ENCODE measurements at regions not wholly inside any gene's neighbourhood (a gene's known extent, or its start where the extent isn't known, plus 50 kb on each side); places are given as distances from the start of the nearest gene placed in this dataset.
"Not testable (repeated sequence)": the region's sequence is repeated elsewhere in the genome, so short reads cannot be mapped to it uniquely, and the experiment has no call there.

DNA sequence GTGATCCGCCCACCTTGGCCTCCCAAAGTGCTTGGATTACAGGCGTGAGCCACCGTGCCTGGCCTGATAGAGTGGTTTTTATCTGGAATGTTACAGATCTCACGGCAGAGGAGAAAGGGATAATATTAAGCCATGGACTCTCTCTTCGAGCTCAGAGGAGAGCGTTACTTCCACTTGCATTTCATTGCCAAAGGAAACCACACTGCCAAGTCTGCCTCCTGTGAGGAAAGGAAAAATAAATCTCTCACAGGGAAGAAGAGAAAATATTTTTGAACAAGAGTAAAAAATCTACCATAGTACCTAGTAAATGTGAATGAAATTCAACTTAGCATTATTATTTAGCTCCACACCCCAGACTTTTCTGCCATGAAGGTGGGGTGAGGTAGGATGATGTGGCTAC, 319.2 kb upstream of the PRICKLE1 start:
- no peak for DNase-seq

GRCh38 chr12:42906801-42907200, 317.3 kb upstream of the PRICKLE1 start:
- not testable (repeated sequence) for DNase-seq

DNA sequence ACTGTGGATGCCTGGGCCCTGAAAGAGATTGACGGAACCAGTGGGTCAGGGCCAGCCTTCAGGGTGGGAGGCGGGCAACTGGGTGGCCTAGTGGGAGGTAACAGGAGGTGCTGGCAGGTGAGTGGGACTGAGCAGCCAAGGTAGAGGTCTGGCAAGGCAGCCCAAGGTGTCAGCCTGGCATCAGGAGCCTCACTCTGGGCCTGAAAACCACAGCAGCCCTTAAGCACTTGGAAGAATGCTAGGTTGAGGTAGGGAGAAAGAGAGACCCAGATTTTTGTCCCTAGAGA, 315.8 kb upstream of the PRICKLE1 start:
- DNase-seq: no peak

DNA sequence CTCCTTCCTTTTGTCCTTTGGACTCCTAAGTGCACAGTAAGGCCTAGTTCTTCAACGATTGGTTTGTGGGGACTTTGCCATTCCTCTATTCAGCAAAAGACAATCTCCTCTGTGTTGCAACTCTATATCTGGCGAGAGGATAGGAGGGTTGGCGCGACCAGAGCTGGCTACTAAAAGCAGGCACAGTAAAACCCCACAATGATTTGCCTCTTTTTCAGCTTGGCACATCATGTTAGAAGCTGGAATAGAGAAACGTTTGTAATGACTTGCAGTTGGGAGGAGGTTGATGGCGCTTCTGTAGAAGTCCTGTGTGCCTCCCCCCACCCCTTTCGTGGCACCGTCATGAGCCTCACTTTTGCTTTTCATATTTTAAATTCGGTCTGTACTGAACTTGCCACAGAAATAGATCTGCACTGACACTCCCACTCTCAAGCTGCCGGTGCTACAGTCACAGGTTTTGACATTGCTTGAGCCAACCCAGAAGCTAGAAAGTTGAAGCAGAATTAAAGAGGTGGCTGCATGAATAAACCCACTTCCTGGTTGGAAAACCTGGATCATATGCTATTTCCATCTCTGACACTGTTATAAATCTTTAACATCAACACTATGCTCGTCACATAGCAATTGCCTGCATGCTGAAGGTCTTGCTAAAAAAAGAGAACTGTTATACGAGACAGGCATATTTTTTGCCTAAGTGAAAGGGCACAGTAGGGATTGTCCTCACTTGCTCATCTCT, 315.3 kb upstream of the PRICKLE1 start:
- no peak for DNase-seq

- no peak for DNase-seq
Measured at GRCh38 chr12:42903736-42904135, 314.2 kb upstream of the PRICKLE1 start.

DNA sequence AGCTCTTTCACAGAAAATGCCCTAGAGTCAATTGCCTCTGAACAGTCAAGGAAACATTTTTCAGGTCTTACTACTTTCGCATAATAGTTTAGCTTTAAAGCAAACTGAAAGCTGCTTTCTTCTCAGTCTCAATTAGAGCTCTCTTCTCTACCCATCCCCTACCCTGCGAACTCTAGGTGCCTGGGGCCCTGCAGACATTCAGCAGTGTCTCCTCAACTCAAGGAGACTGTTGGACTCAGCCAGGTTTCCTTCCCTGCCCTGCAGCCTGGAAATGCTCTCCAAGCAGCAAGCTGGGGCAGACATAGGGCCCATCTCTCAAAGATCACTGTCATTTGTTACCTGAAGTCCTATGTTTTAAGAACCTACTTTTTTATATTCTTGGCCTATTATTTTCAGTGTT, 312.5 kb upstream of the PRICKLE1 start:
- no peak for DNase-seq

DNA sequence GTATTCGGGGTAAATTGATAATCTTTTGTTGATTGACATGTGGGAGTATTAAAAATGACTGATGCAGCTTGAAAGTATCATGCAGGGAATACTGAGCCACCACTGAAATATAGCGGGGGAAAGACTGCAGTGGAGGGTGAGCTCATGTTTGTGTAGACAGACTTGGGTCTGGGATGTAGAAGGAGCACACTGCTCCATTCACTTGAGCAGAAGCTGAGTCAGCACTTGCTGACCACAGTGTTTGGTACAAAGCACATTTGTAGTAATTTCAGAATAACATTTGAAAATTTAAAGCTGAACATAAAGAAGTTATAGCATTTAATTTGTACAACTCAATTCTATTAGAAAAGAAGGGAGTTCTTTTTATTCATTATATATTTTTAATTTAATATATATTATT, 304.3 kb upstream of the PRICKLE1 start:
- DNase-seq: no peak

DNA sequence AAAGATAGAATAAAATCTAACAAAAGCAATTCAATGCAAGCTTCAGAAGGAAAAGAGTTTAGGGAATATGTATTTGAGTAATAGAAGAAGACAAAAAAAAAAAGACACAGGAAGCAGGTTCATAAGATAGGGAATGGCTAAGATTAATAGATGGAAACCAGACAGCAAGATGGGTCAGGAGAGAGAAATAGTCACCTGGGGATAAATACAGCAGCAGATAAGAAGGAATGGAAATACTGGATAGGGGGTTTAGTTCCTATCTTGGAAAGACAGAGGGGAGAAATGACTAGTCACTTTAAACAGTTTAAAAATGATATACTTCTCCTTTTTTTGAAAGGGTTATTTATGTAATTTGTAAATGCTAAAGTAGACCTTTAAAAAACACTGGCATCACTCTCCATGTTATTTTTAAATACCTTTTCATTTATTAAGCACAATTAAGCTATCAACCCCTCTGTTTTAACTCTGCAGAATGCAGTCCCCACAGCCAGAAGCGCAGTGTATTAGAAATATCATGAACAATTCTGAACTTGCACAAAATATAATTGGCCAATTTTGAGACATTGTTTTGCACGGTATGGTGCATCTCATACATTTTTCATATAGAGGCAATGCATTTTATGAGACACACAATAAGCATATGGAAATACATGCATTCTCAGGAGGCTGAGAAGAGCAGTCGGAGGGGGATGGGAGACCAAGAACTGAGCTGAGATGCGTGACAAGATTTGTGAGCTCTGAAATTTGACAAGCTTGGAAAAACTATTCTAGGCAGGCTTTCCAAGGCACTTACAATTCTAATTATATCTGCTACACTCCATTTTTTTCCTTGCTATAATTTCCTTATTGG, 303.4 kb upstream of the PRICKLE1 start:
- no peak for DNase-seq

DNA sequence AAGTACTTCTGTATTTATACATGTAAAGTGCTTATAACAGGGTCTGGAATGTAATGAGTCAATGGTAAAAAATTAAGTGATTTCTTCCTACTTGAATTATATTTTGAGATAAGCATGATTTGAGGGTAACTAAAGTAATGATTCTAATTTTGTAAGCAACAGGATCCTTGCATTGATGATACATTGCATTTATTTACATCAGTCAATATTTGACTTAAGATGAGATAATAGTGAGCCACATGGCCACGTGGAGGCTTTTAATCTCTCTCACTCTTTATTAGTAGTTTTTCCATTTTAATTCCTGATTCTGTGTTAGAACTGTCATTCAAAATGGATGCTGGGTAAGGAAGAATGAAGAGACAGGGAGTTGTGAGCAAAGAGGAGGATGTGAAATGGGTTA, 298.1 kb upstream of the PRICKLE1 start:
- no peak for DNase-seq

DNA sequence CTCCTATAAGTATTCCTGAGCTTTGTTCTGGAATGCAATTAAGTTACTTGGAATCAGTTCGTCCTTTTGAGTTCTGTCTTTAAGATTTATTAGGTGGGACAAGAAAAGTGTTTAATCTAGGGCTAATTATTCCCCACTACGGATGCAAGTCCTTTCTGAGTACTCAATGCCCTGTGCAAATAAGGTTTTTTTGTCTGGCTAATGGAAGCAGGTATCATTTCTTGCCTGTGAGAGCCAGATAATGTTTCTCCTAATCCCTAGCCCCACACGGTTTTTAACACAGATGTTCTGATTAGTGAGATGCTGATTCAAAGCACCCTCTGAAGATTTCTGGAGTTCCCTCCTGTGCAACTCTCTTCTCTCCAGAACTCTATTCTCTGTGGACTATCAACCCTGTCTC, 296.6 kb upstream of the PRICKLE1 start:
- no peak for DNase-seq

- no peak for DNase-seq
Measured at GRCh38 chr12:42885677-42886076, 296.1 kb upstream of the PRICKLE1 start.

GRCh38 chr12:42884116-42884515, 294.6 kb upstream of the PRICKLE1 start:
- no peak for DNase-seq

- DNase-seq: no peak
Measured at GRCh38 chr12:42873401-42873800, 283.9 kb upstream of the PRICKLE1 start.

- no peak for DNase-seq
Measured at GRCh38 chr12:42871816-42872215, 282.3 kb upstream of the PRICKLE1 start.

GRCh38 chr12:42868291-42868690, 278.7 kb upstream of the PRICKLE1 start:
- no peak for DNase-seq

GRCh38 chr12:42865282-42865681, 275.7 kb upstream of the PRICKLE1 start:
- DNase-seq: no peak

DNA sequence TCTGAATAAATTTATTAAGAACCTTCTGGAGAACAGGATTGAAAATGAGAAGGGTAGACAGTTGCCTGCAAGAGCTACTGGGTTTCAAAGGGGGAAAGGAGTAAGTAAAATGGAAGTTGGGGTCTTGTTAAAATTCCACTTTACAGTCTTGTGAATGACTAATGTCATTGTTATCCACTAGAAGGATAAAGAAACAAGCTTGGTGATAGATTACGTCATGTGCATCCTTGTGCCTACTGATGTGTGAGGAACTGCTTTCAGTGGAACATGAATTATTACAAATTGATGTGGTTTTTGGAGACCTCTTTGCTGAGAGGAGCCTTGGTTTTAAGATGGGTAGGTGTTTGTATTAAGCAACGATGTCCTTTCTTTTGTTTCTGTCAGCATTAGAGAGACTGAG, 272.5 kb upstream of the PRICKLE1 start:
- DNase-seq: no peak

GRCh38 chr12:42860331-42860730, 270.8 kb upstream of the PRICKLE1 start:
- DNase-seq: not testable (repeated sequence)

DNA sequence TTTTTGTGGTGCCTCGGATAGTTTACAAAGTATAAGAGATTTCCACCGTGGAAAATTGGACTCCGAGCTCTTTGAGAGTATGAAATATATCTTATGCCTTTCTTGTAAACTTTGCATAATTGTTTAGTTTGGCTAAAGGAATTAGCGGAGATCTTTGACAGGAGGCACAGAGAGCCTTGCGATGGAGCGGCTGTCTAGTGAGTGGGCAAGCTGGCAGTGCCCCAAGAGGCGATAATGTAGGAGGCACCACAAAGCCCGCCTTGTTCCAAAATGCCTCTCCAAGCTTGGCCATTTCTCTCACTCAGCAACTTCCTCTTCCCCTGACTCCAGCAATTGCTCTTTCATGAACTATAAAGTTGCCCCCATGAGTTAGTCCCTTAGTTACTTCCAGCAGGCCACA, 270.1 kb upstream of the PRICKLE1 start:
- DNase-seq: no peak

GRCh38 chr12:42857106-42857505, 267.6 kb upstream of the PRICKLE1 start:
- no peak for DNase-seq

GRCh38 chr12:42855362-42855950, 265.9 kb upstream of the PRICKLE1 start:
- no peak for DNase-seq

GRCh38 chr12:42854826-42855225, 265.3 kb upstream of the PRICKLE1 start:
- DNase-seq: no peak

DNA sequence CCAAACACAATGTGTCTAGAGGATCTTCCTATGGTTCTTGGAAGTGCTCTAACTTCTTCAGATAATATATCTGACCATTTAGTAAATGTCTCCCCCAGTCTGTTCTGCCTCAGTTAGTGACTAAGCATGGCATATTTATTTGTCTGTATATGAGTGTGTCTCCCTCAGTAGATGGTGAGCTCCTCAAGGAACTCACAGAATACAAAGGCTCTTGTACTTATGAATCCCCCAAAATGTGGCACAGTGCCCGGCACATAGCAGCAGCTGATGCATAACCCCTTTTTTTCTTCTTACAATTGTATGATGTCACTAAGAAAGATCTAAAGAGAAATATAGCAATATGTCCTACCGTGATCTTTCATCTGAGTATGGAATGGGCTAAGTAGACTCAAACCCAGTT, 264.7 kb upstream of the PRICKLE1 start:
- no peak for DNase-seq
